Adrenal gland (tissue), 9 donors: ENCODE measurements at regions not wholly inside any gene's neighbourhood (a gene's known extent, or its start where the extent isn't known, plus 50 kb on each side); places are given as distances from the start of the nearest gene placed in this dataset.

ENCODE experiments used
- DNase-seq, 7 donors: peaks; one replicate each; pipeline ENCODE4 v3.0.0-alpha.2; 2019 to 2020
- H3K27ac ChIP-seq, 5 donors: fragments of 200-600 bp; sonication (generic) in 4 of 5; 1 replicate in 3 of 5; 2 replicates in 2 of 5; pipeline versions ENCODE4 v1.5.1 to v1.8.0; 2016 to 2020; ENCODE audit warnings: mild to moderate bottlenecking in 1 of 5
- H3K27me3 ChIP-seq: fragments of 200-600 bp; 2 replicates; pipeline ENCODE4 v1.8.0; 2021
- H3K36me3 ChIP-seq, 2 donors: fragments of 200-600 bp; replicated peaks in 1 of 2; 1 replicate in 1 of 2; 2 replicates in 1 of 2; pipeline versions ENCODE4 v1.5.1 to v1.8.0; 2018 to 2022
- H3K4me1 ChIP-seq, 2 donors: fragments of 200-600 bp; replicated peaks in 1 of 2; 1 replicate in 1 of 2; 2 replicates in 1 of 2; pipeline versions ENCODE4 v1.5.1 to v1.8.0; 2018 to 2021
- H3K4me3 ChIP-seq, 4 donors: fragments of 200-600 bp; sonication (generic) in 3 of 4; one replicate each; pipeline ENCODE4 v1.5.1; 2016 to 2018
- H3K9me3 ChIP-seq, 3 donors: fragments of 200-600 bp; sonication (generic) in 1 of 3; replicated peaks in 1 of 3; 1 replicate in 2 of 3; 2 replicates in 1 of 3; pipeline versions ENCODE4 v1.5.1 to v1.8.0; 2016 to 2021
- POLR2A ChIP-seq, 2 donors: fragments of 450-650 bp; IDR thresholded peaks; one replicate each; pipeline ENCODE4 v1.6.1; 2017; ENCODE audit warnings: antibody characterized with exemption in 2 of 2, mild to moderate bottlenecking in 2 of 2, moderate library complexity in 1 of 2
- WGBS, 4 donors: extraction: QIAGEN DNeasy Blood & Tissue Kit in 2 of 4; methylation state at CpG; one replicate each; pipeline versions ENCODE4 v1.1.5 to v1.1.7; 2013 to 2017; 5-methylcytosine and 5-hydroxymethylcytosine counted together
- intact Hi-C, 2 donors: fragments of 100-400 bp; cut with DNase I; formaldehyde crosslinking; loops; one replicate each; pipeline versions ENCODE4 v1.14.1 to v1.15.0; 2022 to 2023
- TF ChIP-seq, protein P1 (sequence below), 6 experiments: fragments of 450-650 bp in 4 of 6; fragments of 200-600 bp in 2 of 6; sonication (generic) in 1 of 6; IDR thresholded peaks; 1 replicate in 5 of 6; 2 replicates in 1 of 6; pipeline versions ENCODE4 v1.5.1 to v1.8.0; 2016 to 2021; ENCODE audit warnings: antibody characterized with exemption in 6 of 6, mild to moderate bottlenecking in 2 of 6, moderate library complexity in 1 of 6
- donor health status: healthy with polysubstance abuse.
- donor health status: Bipolar disorder and iron deficiency.
- donor health status: DM: yes; HTN: yes; CAD: no.
- donor health status: DM: no; HTN: no; CAD: no.
- donor health status: DM: no; HTN: no; CAD: no.

DNA sequence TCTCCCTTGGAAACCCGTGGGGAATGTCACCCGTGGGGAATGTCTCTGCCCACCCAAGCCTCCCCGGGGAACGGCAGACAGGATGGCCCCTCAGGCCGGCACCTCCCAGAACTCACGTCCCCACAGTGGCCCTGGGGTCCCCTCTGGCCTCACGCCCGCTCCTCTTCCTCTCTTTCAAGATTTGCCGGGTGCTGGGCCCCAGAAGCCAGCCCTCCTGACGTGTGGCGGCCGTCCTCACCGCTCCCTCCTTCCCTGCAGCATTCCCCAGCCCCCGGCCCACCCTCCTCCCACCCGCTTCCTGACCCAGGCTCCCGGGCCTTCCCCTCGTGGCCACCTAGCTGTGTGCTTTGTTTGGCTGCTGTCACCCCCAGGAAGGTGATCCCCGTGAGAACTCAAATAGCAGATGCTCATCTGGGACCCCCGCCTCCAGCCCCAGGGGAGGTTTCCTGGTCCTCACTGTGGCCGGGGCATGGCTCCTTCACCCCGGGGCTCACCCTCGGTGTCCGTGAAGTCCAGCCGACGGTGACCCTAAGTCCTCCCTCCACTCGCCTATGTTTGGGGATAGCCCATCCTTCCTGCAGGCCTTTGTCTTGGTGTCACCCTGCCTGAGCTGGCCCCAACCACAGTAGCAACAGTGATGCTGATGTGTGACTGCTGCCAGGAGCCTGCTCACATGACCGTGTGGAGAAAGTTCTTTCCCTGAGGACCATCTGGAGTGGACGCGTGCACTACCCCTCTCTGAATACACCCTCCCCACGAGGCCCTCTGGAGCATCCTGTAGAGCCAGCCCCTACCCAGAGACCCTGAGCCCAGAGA is 163.3 kb upstream of the IER5L start:
- H3K9me3 ChIP-seq, result no peaks in the 10 kb centered on the region
- DNase-seq, result no peak
- H3K36me3 ChIP-seq, result no peaks in the 10 kb centered on the region
- WGBS, 4 donors, result 70 to 81% (median 80%) methylated on average over 20 to 30 of the region's 30 CpGs
- peaks cover 3 to 13% of the 10 kb centered on the region in 2 donors for H3K4me1 ChIP-seq
- H3K27ac ChIP-seq, result peak overlapping the region in 2 of 5 donors; percentile 21 to 24
- intact Hi-C loops, result no loop called here
- no peaks in the 10 kb centered on the region for H3K27me3 ChIP-seq
- H3K4me3 ChIP-seq, result no peak overlapping the region
- no peak for TF ChIP-seq POLR2A (IDR thresholded peaks at IDR 0.05)

DNA sequence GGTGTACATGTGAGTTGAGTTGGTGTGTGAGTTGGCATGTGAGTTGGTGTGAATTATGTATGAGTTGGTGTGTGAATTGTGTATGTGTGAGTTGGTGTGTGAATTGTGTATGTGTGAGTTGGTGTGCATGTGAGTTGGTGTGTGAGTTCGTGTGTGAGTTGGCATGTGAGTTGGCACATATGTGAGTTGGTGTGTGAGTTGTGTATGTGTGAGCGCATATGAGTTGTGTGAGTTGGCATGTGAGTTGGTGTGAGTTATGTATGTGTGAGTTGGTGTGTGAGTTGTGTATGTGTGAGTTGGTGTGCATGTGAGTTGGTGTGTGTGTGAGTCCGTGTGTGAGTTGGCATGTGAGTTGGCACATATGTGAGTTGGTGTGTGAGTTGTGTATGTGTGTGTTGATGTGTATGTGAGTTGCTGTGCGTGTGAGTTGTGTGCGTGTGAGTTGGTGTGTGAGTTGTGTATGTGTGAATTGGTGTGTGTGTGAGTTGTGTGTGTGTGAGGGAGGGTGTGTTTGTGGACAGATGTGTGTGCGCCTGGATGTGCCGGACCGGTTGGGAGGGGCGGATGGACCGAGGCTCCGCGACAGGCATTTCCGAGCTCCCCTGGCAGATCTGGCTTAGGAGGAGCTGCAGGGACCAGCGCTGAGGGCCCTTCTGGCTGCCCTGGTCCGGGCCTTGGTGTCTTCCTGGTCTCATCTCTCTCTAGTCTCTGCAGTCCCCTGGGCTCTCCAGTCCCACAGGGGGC is 162.5 kb upstream of the IER5L start:
- intact Hi-C loops, result no loop called here
- peak overlapping the region in 2 of 5 donors; percentile 21 to 24 for H3K27ac ChIP-seq
- no peaks in the 10 kb centered on the region for H3K36me3 ChIP-seq
- DNase-seq, result no peak
- H3K4me1 ChIP-seq, result peaks cover 10 to 21% of the 10 kb centered on the region in 2 donors
- no peak overlapping the region for H3K4me3 ChIP-seq
- TF ChIP-seq POLR2A (IDR thresholded peaks at IDR 0.05), result no peak
- TF ChIP-seq, protein P1, sequence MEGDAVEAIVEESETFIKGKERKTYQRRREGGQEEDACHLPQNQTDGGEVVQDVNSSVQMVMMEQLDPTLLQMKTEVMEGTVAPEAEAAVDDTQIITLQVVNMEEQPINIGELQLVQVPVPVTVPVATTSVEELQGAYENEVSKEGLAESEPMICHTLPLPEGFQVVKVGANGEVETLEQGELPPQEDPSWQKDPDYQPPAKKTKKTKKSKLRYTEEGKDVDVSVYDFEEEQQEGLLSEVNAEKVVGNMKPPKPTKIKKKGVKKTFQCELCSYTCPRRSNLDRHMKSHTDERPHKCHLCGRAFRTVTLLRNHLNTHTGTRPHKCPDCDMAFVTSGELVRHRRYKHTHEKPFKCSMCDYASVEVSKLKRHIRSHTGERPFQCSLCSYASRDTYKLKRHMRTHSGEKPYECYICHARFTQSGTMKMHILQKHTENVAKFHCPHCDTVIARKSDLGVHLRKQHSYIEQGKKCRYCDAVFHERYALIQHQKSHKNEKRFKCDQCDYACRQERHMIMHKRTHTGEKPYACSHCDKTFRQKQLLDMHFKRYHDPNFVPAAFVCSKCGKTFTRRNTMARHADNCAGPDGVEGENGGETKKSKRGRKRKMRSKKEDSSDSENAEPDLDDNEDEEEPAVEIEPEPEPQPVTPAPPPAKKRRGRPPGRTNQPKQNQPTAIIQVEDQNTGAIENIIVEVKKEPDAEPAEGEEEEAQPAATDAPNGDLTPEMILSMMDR (IDR thresholded peaks at IDR 0.05), result no peak
- H3K9me3 ChIP-seq, result no peaks in the 10 kb centered on the region
- no peaks in the 10 kb centered on the region for H3K27me3 ChIP-seq
- 70 to 73% (median 72%) methylated on average over 14 to 15 of the region's 15 CpGs for WGBS, 4 donors

DNA sequence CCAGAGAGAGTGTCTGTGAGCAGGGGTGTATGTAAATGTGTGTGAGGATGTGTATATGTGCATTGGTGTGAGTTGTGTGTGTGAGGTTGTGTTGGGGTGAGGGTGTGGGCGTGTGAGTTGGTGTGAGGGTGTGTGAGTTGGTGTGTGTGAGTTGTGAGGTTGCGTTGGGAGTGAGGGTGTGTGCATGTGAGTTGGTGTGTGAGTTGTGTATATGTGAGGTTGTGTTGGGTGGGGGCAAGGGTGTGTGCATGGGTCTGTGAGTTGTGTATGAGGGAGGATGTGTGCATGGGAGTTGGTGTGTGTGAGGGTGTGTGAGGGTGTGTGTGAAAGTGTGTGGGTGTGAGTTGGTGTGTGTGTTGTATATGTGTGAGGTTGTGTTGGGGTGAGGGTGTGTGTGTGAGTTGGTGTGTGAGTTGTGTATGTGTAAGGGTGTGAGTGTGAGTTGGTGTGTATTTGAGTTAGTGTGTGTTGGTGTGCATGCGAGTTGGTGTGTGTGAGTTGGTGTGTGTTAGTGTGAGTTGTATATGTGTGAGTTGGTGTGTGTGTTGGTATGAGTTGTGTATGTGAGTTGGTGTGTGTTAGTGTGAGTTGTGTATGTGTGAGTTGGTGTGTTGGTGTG is 161.6 kb upstream of the IER5L start:
- Histone ChIP-seq H3K9me3 (no peaks in the 10 kb centered on the region), H3K4me3 (no peak overlapping the region), H3K27ac (peak overlapping the region in 2 of 5 donors; percentile 36 to 70), H3K27me3 (no peaks in the 10 kb centered on the region), H3K4me1 (peaks cover 18 to 30% of the 10 kb centered on the region in 2 donors), H3K36me3 (no peaks in the 10 kb centered on the region)
- DNase-seq, result no peak
- TF ChIP-seq, protein P1 (IDR thresholded peaks at IDR 0.05), result no peak
- no peak for TF ChIP-seq POLR2A (IDR thresholded peaks at IDR 0.05)
- intact Hi-C loops, result no loop called here
- 88 to 97% (median 91%) methylated on average over 3 of the region's 3 CpGs for WGBS, 4 donors

DNA sequence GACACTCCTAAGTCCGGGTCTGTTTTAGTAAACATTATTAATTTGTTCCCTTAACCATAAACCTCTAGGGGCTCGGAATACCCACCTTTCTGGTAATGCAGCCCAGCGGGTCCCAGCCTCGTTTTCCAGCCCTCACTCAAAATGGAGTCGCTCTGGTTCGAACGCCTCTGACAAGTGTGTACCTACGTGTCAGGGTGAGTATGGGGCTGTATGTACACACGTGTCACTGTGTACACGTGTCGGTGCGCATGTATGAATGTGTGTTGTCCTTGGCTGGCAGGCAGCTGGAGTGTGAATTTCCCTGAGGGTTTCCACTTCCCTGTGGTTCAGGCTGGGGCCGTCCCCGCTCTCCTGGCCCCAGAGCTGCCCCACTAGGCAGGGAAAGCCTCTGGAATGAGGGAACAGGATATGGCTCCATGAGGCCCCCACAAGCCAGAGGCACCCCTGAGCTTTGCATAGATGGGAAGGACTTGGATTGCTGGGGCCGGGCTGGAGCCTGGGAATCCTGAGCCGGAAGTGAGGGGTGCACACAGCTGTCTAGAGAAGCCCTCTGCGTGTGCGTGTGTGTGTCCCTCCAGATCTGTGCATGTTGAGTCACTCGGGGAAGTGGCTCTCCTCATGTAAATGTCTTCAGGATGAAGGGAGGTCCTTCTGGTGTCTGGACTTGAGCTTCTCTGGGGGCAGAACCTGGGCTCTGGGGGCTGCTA is 160.8 kb upstream of the IER5L start:
- Histone ChIP-seq H3K9me3 (no peaks in the 10 kb centered on the region), H3K36me3 (no peaks in the 10 kb centered on the region), H3K4me1 (peaks cover 26 to 38% of the 10 kb centered on the region in 2 donors), H3K4me3 (no peak overlapping the region), H3K27ac (peak overlapping the region in 2 of 5 donors; percentile 36 to 70), H3K27me3 (no peaks in the 10 kb centered on the region)
- no peak for DNase-seq
- WGBS, 4 donors, result 75 to 81% (median 77%) methylated on average over 16 to 19 of the region's 19 CpGs
- intact Hi-C loops, result no loop called here
- no peak for TF ChIP-seq POLR2A (IDR thresholded peaks at IDR 0.05)
- TF ChIP-seq, protein P1 (IDR thresholded peaks at IDR 0.05), result no peak
